UCSD-AML1 (cell line): ENCODE measurements at regions not wholly inside any gene's neighbourhood (a gene's known extent, or its start where the extent isn't known, plus 50 kb on each side); places are given as distances from the start of the nearest gene placed in this dataset.

Experiments used
- DNase-seq: peaks from one replicate; lab custom pipeline; 2025; ENCODE audit not compliant: unreplicated experiment; lab: John Stamatoyannopoulos, UW

DNA sequence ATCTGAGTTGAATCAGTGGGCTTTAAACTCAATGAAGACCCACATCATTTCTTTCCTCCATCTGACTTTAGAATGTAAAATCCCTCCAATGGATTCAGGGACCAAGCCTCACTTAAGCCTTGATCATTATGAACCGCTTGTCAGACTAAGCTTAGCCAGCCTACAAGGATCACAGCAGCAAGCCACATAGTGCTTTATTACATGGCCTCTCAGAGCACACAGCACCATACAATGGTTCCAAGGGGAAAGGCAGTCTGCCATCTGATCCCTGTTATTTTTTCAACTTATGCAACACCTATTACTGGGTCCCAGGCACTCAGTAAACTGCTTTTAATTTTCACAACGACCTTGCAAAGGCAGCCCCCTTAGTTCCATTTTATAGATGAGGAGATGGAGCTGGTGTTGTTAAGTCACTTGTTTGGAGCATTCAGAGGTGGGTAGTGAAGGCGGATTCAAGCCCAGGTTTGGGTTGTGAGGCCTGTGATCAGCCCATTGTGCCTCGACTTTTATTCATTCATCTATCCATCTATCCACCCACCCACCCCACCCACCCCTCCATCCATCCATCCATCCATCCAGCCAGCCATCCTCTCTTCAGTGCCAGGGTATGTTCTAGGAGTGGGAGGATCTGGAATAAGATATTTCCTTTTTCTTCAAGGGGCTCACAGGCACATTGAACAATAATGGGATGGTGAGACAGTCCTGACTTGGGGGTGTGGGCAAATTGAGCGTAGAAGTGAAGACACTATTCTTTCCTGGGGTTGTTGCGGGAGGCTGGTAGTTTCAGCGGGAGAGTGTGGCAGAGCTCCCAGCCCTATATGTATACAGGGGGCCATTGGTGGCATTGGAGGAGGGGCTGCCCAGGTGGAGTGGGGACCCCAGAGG is 141.2 kb downstream of the MYCN start:
- no peak for DNase-seq

- no peak for DNase-seq
Measured at GRCh38 chr2:16080516-16080915, 140.2 kb downstream of the MYCN start.

GRCh38 chr2:16080071-16080470 is 139.7 kb downstream of the MYCN start:
- DNase-seq = no peak

- DNase-seq = no peak
Measured at GRCh38 chr2:16079637-16080036, 139.3 kb downstream of the MYCN start.

- no peak for DNase-seq
Measured at GRCh38 chr2:16077601-16078000, 137.3 kb downstream of the MYCN start.

- DNase-seq = no peak
Measured at GRCh38 chr2:16076911-16077310, 136.6 kb downstream of the MYCN start.

GRCh38 chr2:16075045-16076012 is 135.0 kb downstream of the MYCN start:
- no peak for DNase-seq

GRCh38 chr2:16073921-16074425 is 133.6 kb downstream of the MYCN start:
- DNase-seq = no peak

DNA sequence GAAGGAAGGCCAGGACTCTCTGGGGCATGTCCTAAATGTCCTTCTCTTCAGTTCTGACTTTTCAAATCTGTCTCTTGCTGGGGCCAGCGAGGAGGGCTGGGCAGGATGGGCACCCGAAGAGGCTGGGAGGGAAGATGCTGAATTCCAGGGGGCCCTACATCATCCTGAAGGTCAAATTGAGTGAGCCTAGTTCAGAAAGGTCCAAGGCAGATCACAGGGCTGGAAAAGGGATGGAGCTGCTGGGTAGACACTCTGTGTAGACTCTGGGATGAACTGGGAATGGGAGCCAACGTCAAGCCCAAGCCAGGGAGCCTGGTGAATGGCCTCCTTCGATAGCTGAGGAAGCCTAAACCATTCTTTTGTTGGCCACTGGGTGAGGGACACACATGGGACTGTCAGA is 133.1 kb downstream of the MYCN start:
- DNase-seq = no peak

GRCh38 chr2:16072638-16073290 is 132.4 kb downstream of the MYCN start:
- no peak for DNase-seq

DNA sequence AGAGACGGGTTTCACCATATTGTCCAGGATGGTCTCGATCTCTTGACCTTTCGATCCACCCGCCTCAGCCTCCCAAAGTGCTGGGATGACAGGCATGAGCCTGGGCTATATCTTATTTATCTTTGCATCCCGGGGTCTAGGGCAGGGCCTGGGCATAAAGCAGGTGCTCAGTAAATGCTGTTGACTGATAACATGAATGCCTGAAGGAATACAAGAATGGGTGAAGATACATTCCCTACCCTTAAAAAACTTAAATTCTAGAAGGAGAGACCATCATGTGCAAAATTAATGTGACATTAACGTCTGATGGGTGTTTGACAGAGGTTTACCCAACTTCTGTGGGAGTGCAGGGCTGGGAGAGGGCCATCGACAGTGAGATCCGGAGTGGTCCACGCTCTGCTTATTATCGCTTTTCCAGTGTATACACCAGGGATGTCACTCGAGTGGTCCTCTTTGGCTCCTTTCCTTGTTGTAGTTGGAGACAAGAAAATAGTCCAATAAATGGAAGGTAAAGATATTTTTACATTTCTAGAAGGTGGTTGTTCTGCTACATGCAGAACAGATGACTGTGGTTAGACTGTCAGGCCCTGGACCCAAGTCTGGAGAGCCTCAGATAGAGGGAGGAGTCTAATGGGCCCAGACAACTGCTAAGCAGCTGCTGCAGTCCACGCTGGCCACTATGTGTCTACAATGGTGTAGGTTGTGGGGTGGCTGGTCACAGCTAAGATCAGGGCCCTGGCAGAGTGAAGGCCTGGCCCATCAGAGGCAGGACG is 131.7 kb downstream of the MYCN start:
- DNase-seq = no peak

- no peak for DNase-seq
Measured at GRCh38 chr2:16071039-16071864, 130.9 kb downstream of the MYCN start.

- DNase-seq = no peak
Measured at GRCh38 chr2:16070648-16070971, 130.3 kb downstream of the MYCN start.

DNA sequence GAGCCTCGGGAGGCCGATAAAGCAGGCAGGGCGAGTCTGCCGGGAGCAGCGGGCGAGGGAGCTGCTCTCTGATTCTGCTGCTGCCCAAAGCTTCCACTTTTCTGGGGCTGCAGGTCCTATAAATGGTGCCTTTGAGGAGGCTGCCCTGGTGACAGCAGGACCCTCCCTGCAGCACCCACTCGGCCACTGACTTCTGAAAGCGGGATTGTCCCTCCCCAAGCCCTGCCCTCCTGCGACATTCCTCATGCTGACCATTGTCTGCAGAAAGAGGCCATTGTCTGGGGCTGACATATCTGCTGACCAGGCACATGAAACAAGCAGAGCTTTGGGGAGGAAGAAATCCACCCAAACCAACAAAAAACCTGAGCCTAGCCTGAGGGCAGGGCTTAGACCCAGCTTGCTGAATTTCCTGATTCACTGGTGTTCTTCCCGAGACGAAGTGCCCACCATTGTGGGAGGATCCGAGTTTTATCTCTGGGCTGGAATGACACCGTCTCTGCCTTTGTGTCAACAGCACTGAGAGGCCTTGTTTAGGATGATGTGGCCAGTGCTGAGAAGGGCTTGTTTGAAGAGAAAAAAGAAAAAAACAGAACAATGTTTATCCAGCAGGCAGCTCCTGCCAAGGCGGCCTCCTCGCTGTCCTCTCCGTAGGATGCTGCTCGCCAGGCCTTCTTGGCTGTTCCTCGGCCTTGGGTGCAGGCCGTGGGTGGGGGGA is 129.7 kb downstream of the MYCN start:
- no peak for DNase-seq

DNA sequence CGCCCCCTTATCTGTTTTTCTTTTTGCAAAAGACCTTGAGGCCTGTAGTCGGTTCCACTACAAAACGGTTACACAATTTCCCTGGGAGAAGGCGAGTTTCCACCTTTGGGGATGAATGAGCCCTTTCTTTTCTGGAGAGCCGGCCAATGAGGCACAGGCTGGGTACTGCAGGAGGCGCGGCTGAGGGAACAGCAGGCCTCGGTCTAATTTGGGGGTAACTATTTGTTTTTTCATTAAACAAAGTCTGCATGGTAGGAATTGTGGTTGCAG is 129.2 kb downstream of the MYCN start:
- no peak for DNase-seq

DNA sequence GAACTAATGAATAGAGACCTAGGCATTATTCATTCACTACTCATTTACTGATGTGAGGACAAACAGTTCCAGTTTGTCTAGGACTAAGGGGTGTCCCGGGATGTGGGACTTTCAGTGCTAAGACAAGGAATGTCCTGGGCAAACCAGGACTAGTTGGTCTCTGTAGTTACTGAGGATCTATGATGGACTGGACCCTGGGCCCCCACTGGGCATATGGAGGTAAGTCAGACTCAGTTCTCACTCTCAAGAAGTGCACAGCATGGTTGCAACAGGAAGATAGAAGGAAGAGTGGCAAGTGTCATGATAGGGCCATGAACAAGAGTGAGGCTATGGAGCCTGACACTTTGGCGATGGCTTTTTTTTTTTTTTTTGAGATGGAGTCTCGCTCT is 128.2 kb downstream of the MYCN start:
- DNase-seq = no peak

DNA sequence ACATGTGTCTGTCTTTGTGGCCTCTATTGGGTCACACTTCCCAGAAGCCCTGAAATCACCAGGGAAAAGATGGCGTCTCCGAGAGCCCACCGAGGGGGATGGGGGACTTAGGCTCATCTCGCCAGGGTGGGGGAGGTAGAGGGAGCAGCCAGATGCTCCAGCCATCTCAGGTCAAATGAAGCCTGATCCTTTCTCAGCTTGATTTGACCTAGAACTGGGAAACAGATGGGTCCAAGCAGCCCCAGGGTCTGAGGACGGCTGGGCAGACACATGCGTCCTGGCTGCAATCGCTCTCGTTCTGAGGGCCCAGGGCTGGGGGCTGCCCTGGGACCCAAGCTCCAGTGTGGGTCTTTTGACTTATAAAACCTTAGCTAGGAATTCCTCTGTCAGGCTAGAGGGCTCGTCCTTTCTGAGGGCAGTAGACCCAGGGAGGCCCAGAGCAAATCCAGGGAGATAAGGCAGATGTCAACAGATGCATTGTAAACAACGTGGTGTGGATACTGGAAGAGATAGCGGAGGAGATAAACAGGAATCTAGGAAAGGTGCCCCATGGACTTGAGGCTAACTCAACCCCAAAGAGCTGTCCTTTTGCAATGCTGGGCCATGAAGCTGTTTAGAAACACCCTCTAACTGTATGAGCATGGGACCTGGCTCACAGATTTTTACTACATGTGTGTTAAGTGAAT is 127.7 kb downstream of the MYCN start:
- no peak for DNase-seq

GRCh38 chr2:16067444-16067843 is 127.1 kb downstream of the MYCN start:
- no peak for DNase-seq

GRCh38 chr2:16067037-16067406 is 126.7 kb downstream of the MYCN start:
- no peak for DNase-seq
